GM12864 (cell line): ENCODE measurements at regions not wholly inside any gene's neighbourhood (a gene's known extent, or its start where the extent isn't known, plus 50 kb on each side); places are given as distances from the start of the nearest gene placed in this dataset.

Experiments
- DNase-seq: peaks from one replicate; pipeline ENCODE4 v3.0.0-alpha.2; 2011; ENCODE audit warnings: low read depth
- H3K4me3 ChIP-seq: 2 replicates; pipeline ENCODE4 v1.5.1; 2011; ENCODE audit warnings: mild to moderate bottlenecking, low read depth, low read length, control low read depth
- TF ChIP-seq, protein P1 (sequence below): IDR thresholded peaks from 2 replicates; pipeline ENCODE4 v1.5.1; 2011; ENCODE audit warnings: low read depth, mild to moderate bottlenecking, moderate library complexity, low read length, control low read depth, inconsistent platforms; ENCODE audit errors: missing control alignments

GRCh38 chr18:41530970-41531369 is 424.1 kb upstream of the PIK3C3 start:
- DNase-seq: no peak
- TF ChIP-seq, protein P1, sequence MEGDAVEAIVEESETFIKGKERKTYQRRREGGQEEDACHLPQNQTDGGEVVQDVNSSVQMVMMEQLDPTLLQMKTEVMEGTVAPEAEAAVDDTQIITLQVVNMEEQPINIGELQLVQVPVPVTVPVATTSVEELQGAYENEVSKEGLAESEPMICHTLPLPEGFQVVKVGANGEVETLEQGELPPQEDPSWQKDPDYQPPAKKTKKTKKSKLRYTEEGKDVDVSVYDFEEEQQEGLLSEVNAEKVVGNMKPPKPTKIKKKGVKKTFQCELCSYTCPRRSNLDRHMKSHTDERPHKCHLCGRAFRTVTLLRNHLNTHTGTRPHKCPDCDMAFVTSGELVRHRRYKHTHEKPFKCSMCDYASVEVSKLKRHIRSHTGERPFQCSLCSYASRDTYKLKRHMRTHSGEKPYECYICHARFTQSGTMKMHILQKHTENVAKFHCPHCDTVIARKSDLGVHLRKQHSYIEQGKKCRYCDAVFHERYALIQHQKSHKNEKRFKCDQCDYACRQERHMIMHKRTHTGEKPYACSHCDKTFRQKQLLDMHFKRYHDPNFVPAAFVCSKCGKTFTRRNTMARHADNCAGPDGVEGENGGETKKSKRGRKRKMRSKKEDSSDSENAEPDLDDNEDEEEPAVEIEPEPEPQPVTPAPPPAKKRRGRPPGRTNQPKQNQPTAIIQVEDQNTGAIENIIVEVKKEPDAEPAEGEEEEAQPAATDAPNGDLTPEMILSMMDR: no peak
- no peak overlapping the region for H3K4me3 ChIP-seq

DNA sequence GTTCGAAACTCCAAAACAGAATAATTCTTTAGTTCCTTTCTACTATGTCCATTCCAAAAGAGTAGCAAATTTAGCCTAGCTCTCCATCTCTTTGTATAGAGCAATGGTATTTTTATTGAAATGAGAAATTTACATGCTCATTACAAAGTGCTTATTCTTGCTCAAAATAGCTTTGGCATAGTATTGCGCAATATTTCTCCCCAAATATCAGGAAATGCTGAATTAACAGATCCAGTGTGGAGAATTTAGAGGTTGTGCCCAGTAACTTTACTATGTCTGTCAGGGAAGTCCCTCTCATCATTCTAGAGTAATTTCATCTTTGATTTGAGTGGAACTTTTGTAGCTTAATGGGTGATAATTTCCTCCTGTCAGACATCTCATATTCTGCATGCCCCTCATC is 425.9 kb upstream of the PIK3C3 start:
- H3K4me3 ChIP-seq: no peak overlapping the region
- DNase-seq: no peak
- TF ChIP-seq, protein P1: no peak

GRCh38 chr18:41526054-41526453 is 429.0 kb upstream of the PIK3C3 start:
- TF ChIP-seq, protein P1: no peak
- no peak overlapping the region for H3K4me3 ChIP-seq
- DNase-seq: no peak

- DNase-seq: no peak
- TF ChIP-seq, protein P1: no peak
Observed at GRCh38 chr18:41524674-41525470, 430.2 kb upstream of the PIK3C3 start.

DNA sequence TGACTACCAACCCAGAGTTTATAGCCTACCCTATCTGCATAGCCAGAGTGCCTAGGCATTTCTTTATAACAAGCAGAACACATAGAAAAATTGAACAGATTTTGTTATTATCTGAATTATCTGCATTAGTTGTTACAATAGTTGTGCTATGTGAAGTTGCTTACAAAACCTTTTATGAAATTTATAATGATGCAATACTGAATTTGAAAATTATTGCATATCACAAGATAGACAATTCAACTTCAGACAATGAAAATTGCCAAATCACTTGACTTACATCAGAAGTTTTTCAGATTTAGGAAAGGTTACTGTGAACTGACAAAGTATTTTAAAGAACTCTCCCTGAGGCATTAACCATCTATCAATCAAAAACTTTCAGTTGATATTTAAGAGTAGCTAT is 437.9 kb upstream of the PIK3C3 start:
- H3K4me3 ChIP-seq: no peak overlapping the region
- DNase-seq: no peak
- TF ChIP-seq, protein P1: no peak

More at GRCh38 chr18:41524674-41525470, 430.2 kb upstream of the PIK3C3 start:
- no peak overlapping the region for H3K4me3 ChIP-seq

DNA sequence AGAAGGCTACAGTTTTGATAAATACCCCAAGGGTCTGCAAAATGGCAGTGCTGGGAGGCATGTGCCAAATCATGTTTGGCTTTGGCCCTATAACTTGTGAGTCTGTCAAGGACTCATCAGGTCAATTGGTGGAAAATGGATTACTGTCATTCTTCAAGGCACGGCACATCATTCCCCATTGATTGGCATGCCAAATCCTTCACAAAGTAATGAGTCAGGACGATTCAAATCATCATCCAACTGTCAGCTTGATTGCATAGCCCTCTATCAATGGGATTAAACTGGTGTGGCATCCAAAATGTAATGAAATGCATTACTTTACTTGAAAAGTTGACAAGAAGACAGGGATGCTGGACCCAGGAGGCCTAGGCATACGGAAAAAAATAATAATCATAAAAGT is 441.6 kb upstream of the PIK3C3 start:
- TF ChIP-seq, protein P1: no peak
- DNase-seq: no peak
- H3K4me3 ChIP-seq: no peak overlapping the region

- TF ChIP-seq, protein P1: no peak
Observed at GRCh38 chr18:41504316-41504715, 450.7 kb upstream of the PIK3C3 start.

More at GRCh38 chr18:41504316-41504715, 450.7 kb upstream of the PIK3C3 start:
- no peak overlapping the region for H3K4me3 ChIP-seq
- DNase-seq: no peak
